ENCODE measurements at regions not wholly inside any gene's neighbourhood (a gene's known extent, or its start where the extent isn't known, plus 50 kb on each side); places are given as distances from the start of the nearest gene placed in this dataset.

DNA sequence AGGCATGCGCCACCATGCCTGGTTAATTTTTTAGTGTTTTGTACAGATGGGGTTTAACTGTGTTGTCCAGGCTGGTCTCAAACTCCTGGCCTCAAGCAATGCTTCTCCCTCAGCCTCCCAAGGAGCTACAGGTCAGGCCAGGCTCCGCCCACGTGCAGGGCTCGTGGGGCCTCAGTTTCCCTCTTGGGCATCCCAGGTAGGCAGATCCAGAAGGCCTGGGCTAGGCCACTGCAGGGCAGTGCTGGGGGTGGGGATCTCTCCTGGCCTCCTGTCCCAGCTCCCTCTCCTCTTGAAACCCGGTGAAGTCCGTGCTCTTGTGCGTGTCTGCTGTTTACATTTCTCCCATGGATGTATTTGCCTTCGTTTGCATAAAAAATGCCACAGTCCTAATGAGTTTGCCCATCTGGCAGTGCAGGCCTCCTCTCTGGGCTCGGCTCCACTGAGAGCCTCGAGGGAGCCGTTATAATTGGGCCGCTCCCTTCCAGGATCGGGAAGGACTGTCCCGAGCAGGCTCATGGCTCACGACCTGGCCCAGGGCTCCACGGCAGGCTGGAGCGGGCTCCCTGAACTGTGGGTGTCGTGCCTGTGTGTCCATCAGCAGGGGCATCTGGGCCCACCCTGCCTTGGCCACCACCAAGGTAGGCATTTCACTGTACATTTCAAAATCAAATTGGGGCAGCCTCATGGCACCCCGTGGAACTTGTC is 52.6 kb upstream of the RUFY1 start:
- DNase-seq (ENCODE audit: low read depth) = no peak
- H3K4me3 ChIP-seq (ENCODE audit: low read length) = no peak overlapping the region
- TF ChIP-seq, protein P1, sequence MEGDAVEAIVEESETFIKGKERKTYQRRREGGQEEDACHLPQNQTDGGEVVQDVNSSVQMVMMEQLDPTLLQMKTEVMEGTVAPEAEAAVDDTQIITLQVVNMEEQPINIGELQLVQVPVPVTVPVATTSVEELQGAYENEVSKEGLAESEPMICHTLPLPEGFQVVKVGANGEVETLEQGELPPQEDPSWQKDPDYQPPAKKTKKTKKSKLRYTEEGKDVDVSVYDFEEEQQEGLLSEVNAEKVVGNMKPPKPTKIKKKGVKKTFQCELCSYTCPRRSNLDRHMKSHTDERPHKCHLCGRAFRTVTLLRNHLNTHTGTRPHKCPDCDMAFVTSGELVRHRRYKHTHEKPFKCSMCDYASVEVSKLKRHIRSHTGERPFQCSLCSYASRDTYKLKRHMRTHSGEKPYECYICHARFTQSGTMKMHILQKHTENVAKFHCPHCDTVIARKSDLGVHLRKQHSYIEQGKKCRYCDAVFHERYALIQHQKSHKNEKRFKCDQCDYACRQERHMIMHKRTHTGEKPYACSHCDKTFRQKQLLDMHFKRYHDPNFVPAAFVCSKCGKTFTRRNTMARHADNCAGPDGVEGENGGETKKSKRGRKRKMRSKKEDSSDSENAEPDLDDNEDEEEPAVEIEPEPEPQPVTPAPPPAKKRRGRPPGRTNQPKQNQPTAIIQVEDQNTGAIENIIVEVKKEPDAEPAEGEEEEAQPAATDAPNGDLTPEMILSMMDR (conservative IDR thresholded peaks at IDR 0.05; ENCODE audit: low read depth, low read length) = no peak

- no peak for DNase-seq (ENCODE audit: low read depth)
- no peak overlapping the region for H3K4me3 ChIP-seq (ENCODE audit: low read length)
- TF ChIP-seq, protein P1 (conservative IDR thresholded peaks at IDR 0.05; ENCODE audit: low read depth, low read length) = peak; percentile 3
Observed at GRCh38 chr5:179495906-179496455, 54.4 kb upstream of the RUFY1 start.

DNA sequence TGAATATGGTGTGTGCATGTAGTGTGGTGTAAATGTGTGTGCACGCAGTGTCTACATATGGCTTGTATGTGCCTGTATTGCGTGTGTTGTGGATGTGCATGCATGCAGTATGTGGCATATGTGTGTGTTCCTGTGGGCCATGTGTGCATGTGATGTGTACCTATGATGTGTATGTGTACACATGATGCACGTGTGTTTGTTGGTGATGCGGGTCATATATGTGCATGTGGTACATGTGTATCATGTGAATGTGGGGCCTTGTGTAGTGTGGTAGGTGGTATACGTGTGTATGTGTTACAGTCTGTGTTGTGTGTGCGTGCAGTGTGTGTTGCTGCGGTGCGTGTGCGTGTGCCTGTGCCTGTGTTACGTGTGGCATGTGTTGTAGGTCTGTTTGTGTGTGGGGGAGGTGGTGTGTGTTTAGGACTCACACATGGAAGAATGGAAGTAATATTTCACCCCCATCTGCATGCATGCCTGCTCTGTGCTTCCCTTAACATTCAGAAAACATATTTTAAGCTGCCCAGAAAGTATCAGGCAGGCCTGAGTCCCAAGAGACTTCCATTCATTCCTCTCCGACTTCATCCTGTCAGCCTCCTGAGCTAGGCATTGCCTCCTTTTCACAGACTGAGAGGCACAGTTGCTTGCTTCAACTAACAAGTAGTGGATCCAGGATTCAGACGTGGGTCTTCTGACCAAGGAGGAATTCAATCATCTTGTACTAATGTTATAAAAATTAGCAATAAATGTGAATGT is 55.4 kb upstream of the RUFY1 start:
- H3K4me3 ChIP-seq (ENCODE audit: low read length) = no peak overlapping the region
- no peak for DNase-seq (ENCODE audit: low read depth)
- TF ChIP-seq, protein P1 (conservative IDR thresholded peaks at IDR 0.05; ENCODE audit: low read depth, low read length) = no peak

- H3K4me3 ChIP-seq (ENCODE audit: low read length) = no peak overlapping the region
- no peak for DNase-seq (ENCODE audit: low read depth)
- TF ChIP-seq, protein P1 (conservative IDR thresholded peaks at IDR 0.05; ENCODE audit: low read depth, low read length) = no peak
Observed at GRCh38 chr5:179488975-179489374, 61.4 kb upstream of the RUFY1 start.

GRCh38 chr5:179488491-179488890 is 61.9 kb upstream of the RUFY1 start:
- no peak overlapping the region for H3K4me3 ChIP-seq (ENCODE audit: low read length)
- TF ChIP-seq, protein P1 (conservative IDR thresholded peaks at IDR 0.05; ENCODE audit: low read depth, low read length) = no peak
- no peak for DNase-seq (ENCODE audit: low read depth)

DNA sequence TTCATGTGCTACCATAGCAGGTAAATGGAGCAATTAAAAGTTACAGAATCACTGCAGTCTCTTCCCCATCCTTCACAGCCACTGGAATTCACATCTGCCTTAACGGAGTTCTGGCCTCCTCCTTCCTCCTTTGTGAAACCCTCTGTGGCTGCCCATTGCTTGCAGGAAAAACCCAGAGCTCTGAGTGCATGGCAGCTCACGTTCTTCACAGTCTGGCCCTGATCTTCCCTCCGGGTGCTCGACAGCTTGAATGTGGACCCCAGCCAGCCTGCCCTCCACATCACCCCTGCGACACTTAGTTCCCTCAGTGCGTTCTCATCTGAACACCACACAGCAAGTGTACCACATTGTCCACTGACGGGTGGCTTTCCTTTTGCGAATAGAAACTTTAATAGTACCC is 63.2 kb upstream of the RUFY1 start:
- DNase-seq (ENCODE audit: low read depth) = no peak
- H3K4me3 ChIP-seq (ENCODE audit: low read length) = no peak overlapping the region
- TF ChIP-seq, protein P1 (conservative IDR thresholded peaks at IDR 0.05; ENCODE audit: low read depth, low read length) = no peak

Measured in retinal pigment epithelial cell (primary cell).